ENCODE measurements at regions not wholly inside any gene's neighbourhood (a gene's known extent, or its start where the extent isn't known, plus 50 kb on each side); places are given as distances from the start of the nearest gene placed in this dataset.

DNA sequence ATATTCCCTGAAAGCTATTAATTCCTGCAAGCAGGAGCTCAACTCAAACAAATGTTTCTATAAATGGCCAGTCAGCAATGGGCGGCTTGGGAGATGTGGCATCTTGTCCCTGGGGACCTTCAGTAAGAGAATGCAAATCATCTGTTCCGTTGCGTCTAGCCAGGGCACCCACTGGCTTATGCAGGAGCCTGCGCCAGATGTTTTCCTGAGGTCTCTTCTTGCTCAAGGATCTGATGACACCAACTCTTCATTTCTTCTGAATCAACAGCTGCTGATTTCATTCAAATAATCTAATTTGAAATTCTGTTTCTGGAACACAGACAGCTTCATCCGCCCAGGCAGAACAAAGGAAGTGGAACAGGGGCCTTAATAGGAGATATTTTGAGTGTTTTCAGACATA lies 70.0 kb upstream of the AJAP1 start:
- H3K4me3 ChIP-seq (ENCODE audit: low read depth in 1 of 3, low read length in 3 of 3), result no peak overlapping the region
- TF ChIP-seq RXRA (IDR thresholded peaks at IDR 0.05) (no peak), HNF4A (conservative IDR thresholded peaks at IDR 0.05) (no peak), GABPA (IDR thresholded peaks at IDR 0.05 in 1 of 2, conservative IDR thresholded peaks at IDR 0.05 in 1 of 2) (no peak), TAF1 (conservative IDR thresholded peaks at IDR 0.05) (no peak), MAX (IDR thresholded peaks at IDR 0.05) (no peak), FOXA1 (IDR thresholded peaks at IDR 0.05) (no peak), FOXA2 (IDR thresholded peaks at IDR 0.05) (no peak), HNF4G (IDR thresholded peaks at IDR 0.05) (no peak), NR2F2 (IDR thresholded peaks at IDR 0.05) (no peak), EGR1 (IDR thresholded peaks at IDR 0.05; ENCODE audit: low read depth in 2 of 2) (no peak), ATF3 (IDR thresholded peaks at IDR 0.05) (no peak), JUND (IDR thresholded peaks at IDR 0.05) (no peak)
- TF ChIP-seq, protein P1, sequence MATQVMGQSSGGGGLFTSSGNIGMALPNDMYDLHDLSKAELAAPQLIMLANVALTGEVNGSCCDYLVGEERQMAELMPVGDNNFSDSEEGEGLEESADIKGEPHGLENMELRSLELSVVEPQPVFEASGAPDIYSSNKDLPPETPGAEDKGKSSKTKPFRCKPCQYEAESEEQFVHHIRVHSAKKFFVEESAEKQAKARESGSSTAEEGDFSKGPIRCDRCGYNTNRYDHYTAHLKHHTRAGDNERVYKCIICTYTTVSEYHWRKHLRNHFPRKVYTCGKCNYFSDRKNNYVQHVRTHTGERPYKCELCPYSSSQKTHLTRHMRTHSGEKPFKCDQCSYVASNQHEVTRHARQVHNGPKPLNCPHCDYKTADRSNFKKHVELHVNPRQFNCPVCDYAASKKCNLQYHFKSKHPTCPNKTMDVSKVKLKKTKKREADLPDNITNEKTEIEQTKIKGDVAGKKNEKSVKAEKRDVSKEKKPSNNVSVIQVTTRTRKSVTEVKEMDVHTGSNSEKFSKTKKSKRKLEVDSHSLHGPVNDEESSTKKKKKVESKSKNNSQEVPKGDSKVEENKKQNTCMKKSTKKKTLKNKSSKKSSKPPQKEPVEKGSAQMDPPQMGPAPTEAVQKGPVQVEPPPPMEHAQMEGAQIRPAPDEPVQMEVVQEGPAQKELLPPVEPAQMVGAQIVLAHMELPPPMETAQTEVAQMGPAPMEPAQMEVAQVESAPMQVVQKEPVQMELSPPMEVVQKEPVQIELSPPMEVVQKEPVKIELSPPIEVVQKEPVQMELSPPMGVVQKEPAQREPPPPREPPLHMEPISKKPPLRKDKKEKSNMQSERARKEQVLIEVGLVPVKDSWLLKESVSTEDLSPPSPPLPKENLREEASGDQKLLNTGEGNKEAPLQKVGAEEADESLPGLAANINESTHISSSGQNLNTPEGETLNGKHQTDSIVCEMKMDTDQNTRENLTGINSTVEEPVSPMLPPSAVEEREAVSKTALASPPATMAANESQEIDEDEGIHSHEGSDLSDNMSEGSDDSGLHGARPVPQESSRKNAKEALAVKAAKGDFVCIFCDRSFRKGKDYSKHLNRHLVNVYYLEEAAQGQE (IDR thresholded peaks at IDR 0.05), result no peak
- TF ChIP-seq, protein P2, sequence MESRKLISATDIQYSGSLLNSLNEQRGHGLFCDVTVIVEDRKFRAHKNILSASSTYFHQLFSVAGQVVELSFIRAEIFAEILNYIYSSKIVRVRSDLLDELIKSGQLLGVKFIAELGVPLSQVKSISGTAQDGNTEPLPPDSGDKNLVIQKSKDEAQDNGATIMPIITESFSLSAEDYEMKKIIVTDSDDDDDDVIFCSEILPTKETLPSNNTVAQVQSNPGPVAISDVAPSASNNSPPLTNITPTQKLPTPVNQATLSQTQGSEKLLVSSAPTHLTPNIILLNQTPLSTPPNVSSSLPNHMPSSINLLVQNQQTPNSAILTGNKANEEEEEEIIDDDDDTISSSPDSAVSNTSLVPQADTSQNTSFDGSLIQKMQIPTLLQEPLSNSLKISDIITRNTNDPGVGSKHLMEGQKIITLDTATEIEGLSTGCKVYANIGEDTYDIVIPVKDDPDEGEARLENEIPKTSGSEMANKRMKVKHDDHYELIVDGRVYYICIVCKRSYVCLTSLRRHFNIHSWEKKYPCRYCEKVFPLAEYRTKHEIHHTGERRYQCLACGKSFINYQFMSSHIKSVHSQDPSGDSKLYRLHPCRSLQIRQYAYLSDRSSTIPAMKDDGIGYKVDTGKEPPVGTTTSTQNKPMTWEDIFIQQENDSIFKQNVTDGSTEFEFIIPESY (IDR thresholded peaks at IDR 0.05), result no peak
- no peaks in the 10 kb centered on the region for H3K4me1 ChIP-seq (ENCODE audit: control insufficient read depth in 4 of 4, insufficient read depth in 4 of 4, low read length in 3 of 4)
- H3K9ac ChIP-seq (ENCODE audit: low read depth in 1 of 2, low read length in 2 of 2), result no peak overlapping the region
- 75% methylated on average over 5 of the region's 5 CpGs for WGBS
- no peaks in the 10 kb centered on the region for H3K9me3 ChIP-seq (ENCODE audit: control insufficient read depth in 4 of 4, low read length in 3 of 4)
- H3K36me3 ChIP-seq (ENCODE audit: control insufficient read depth in 4 of 4, insufficient read depth in 3 of 4, low read depth in 1 of 4, low read length in 3 of 4), result no peaks in the 10 kb centered on the region
- no peak overlapping the region for H3K27ac ChIP-seq (ENCODE audit: low read depth in 1 of 2, low read length in 2 of 2)
- DNase-seq (ENCODE audit: low spot score), result no peak
- peaks cover 0 to 14% (median 0%) of the 10 kb centered on the region in 4 donors for H3K27me3 ChIP-seq (ENCODE audit: control insufficient read depth in 4 of 4, insufficient read depth in 4 of 4, low read length in 3 of 4)

DNA sequence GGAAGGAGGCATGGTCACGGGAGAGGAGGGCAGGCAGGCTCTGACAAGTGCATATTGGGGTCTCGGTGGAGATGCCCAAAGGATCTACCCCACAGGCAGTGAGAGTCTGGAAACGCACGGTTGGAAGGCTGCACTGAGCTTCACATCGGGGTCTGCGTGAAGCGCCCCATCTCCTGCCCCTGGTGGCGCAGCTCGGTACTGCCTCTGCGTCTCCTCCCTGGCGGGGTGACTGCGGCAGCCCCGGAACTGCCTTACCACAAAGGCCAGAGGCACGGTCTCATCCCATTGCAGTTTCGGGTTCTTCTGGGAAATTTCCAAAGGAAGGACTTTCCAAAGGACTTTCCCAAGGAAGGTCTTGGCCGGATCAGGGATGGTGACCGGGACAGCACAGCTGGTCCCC lies 69.2 kb upstream of the AJAP1 start:
- Histone ChIP-seq H3K9me3 (ENCODE audit: control insufficient read depth in 4 of 4, low read length in 3 of 4) (no peaks in the 10 kb centered on the region), H3K27ac (ENCODE audit: low read depth in 1 of 2, low read length in 2 of 2) (no peak overlapping the region), H3K27me3 (ENCODE audit: control insufficient read depth in 4 of 4, insufficient read depth in 4 of 4, low read length in 3 of 4) (peaks cover 0 to 14% (median 0%) of the 10 kb centered on the region in 4 donors), H3K9ac (ENCODE audit: low read depth in 1 of 2, low read length in 2 of 2) (no peak overlapping the region), H3K36me3 (ENCODE audit: control insufficient read depth in 4 of 4, insufficient read depth in 3 of 4, low read depth in 1 of 4, low read length in 3 of 4) (no peaks in the 10 kb centered on the region), H3K4me3 (ENCODE audit: low read depth in 1 of 3, low read length in 3 of 3) (no peak overlapping the region), H3K4me1 (ENCODE audit: control insufficient read depth in 4 of 4, insufficient read depth in 4 of 4, low read length in 3 of 4) (no peaks in the 10 kb centered on the region)
- peak; percentile 56 for DNase-seq (ENCODE audit: low spot score)
- 24% methylated on average over 17 of the region's 17 CpGs for WGBS
- TF ChIP-seq ATF3 (IDR thresholded peaks at IDR 0.05) (no peak), RAD21 (IDR thresholded peaks at IDR 0.05) (peak in 1 of 2 donors; percentile 61), CTCF (IDR thresholded peaks at IDR 0.05; ENCODE audit: low read depth, low read length, missing input control) (peak; percentile 43)
